IMR-90 (cell line): ENCODE measurements at regions not wholly inside any gene's neighbourhood (a gene's known extent, or its start where the extent isn't known, plus 50 kb on each side); places are given as distances from the start of the nearest gene placed in this dataset.

Source experiments
- BHLHE40 ChIP-seq: fragments of 150-350 bp; IDR thresholded peaks from 2 replicates; pipeline ENCODE4 v1.6.1; 2016; ENCODE audit warnings: mild to moderate bottlenecking, low read depth, low read length
- CEBPB ChIP-seq: IDR thresholded peaks from 2 replicates; pipeline ENCODE4 v1.6.1; 2012; ENCODE audit warnings: low read depth, low read length, improper control_type of control experiment
- CHD1 ChIP-seq: IDR thresholded peaks from 2 replicates; pipeline ENCODE4 v1.6.1; 2012; ENCODE audit warnings: low read depth, low read length, improper control_type of control experiment
- CTCF ChIP-seq: conservative IDR thresholded peaks from 2 replicates; pipeline ENCODE4 v1.5.1; 2012; ENCODE audit warnings: mild to moderate bottlenecking, low read depth, low read length, improper control_type of control experiment
- FOS ChIP-seq: fragments of 150-350 bp; IDR thresholded peaks from 2 replicates; pipeline ENCODE4 v1.6.1; 2016; ENCODE audit warnings: low read depth, low read length
- MAZ ChIP-seq: IDR thresholded peaks from 2 replicates; pipeline ENCODE4 v1.6.1; 2012; ENCODE audit warnings: low read depth, mild to moderate bottlenecking, low read length, improper control_type of control experiment, moderate library complexity, borderline replicate concordance
- MXI1 ChIP-seq: IDR thresholded peaks from 2 replicates; pipeline ENCODE4 v1.6.1; 2012; ENCODE audit warnings: low read depth, mild to moderate bottlenecking, low read length, moderate library complexity, borderline replicate concordance
- NFE2L2 ChIP-seq: fragments of 150-350 bp; IDR thresholded peaks from 2 replicates; pipeline ENCODE4 v1.6.1; 2016; ENCODE audit warnings: low read depth, mild to moderate bottlenecking, low read length
- POLR2A ChIP-seq: IDR thresholded peaks from 2 replicates; pipeline ENCODE4 v1.6.1; 2012; ENCODE audit warnings: mild to moderate bottlenecking, low read depth, low read length
- RAD21 ChIP-seq: IDR thresholded peaks from 2 replicates; pipeline ENCODE4 v1.6.1; 2012; ENCODE audit warnings: low read length, improper control_type of control experiment
- RCOR1 ChIP-seq: IDR thresholded peaks from 2 replicates; pipeline ENCODE4 v1.6.1; 2012; ENCODE audit warnings: mild to moderate bottlenecking, low read length, improper control_type of control experiment; ENCODE audit not compliant: insufficient replicate concordance
- RFX5 ChIP-seq: IDR thresholded peaks from 2 replicates; pipeline ENCODE4 v1.8.0; 2012; ENCODE audit warnings: low read depth, mild to moderate bottlenecking, low read length, moderate library complexity
- SMC3 ChIP-seq: fragments of 150-350 bp; IDR thresholded peaks from 2 replicates; pipeline ENCODE4 v1.6.1; 2016; ENCODE audit warnings: low read depth, mild to moderate bottlenecking, antibody characterized with exemption, low read length, moderate library complexity
- USF2 ChIP-seq: fragments of 150-350 bp; IDR thresholded peaks from 2 replicates; pipeline ENCODE4 v1.6.1; 2017; ENCODE audit warnings: mild to moderate bottlenecking, antibody characterized with exemption, low read length, low read depth

GRCh38 chr11:92892802-92893684 is 76.4 kb upstream of the MTNR1B start:
- TF ChIP-seq BHLHE40 (no peak), CTCF (no peak), RCOR1 (no peak), MXI1 (no peak), RAD21 (no peak), POLR2A (no peak), FOS (no peak), USF2 (no peak), CEBPB (no peak), CHD1 (no peak), MAZ (no peak), NFE2L2 (no peak), RFX5 (no peak), SMC3 (no peak)
